Epithelial cell of esophagus (primary cell): ENCODE measurements at regions not wholly inside any gene's neighbourhood (a gene's known extent, or its start where the extent isn't known, plus 50 kb on each side); places are given as distances from the start of the nearest gene placed in this dataset.

Experiments used
- DNase-seq: peaks from one replicate; pipeline ENCODE4 v3.0.0; 2010; ENCODE audit warnings: low read depth
- H3K4me3 ChIP-seq: 2 replicates; pipeline ENCODE4 v1.5.1; 2011; ENCODE audit warnings: mild to moderate bottlenecking, low read length, control low read depth
- CTCF ChIP-seq: IDR thresholded peaks from 2 replicates; pipeline ENCODE4 v1.5.1; 2011; ENCODE audit warnings: low read depth, mild to moderate bottlenecking, low read length, control low read depth, inconsistent platforms; ENCODE audit not compliant: insufficient read depth; ENCODE audit errors: missing control alignments

- TF ChIP-seq CTCF, result no peak
- no peak overlapping the region for H3K4me3 ChIP-seq
- DNase-seq, result no peak
Observed at GRCh38 chr6:6941201-6941600, 166.6 kb upstream of the RREB1 start.

DNA sequence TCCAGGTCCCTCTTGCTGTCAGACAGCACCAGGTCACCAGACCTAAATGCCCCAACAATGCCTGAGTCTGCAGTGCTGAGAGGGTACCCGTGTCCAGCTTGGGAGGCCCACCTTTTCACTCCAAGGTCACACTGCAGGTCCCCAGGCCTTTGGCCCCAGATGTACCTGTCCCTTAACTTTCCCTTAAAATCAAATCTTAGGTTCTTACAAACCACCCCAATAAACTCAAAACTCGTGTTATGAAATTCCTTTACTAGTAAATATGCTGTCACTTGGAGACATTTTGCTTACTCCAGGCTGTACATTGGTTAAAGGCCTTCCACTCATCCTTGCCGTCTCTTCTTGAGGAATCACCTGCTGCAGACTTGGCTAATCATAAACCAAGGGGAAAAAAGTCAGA is 165.7 kb upstream of the RREB1 start:
- H3K4me3 ChIP-seq, result no peak overlapping the region
- no peak for TF ChIP-seq CTCF
- no peak for DNase-seq

DNA sequence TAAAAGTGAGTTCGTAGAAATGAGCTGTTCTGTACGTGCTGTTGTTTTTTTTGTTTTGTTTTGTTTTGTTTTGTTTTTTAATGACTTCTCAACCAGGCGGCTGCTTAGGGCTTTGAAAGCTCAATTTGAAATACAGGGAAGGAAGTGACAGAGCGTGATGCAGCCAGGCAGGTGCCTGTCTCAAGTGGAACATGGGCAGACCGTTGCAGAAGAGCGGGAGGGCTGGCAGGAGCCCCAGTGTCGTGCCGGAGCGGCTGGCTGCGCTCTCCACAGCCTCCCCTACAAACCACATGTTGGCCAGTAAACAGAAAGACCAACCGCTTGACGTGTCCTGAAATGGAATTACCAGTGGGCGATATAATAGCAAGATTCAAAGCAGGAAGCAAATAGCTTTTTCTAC is 164.9 kb upstream of the RREB1 start:
- no peak for DNase-seq
- no peak for TF ChIP-seq CTCF
- H3K4me3 ChIP-seq, result no peak overlapping the region

DNA sequence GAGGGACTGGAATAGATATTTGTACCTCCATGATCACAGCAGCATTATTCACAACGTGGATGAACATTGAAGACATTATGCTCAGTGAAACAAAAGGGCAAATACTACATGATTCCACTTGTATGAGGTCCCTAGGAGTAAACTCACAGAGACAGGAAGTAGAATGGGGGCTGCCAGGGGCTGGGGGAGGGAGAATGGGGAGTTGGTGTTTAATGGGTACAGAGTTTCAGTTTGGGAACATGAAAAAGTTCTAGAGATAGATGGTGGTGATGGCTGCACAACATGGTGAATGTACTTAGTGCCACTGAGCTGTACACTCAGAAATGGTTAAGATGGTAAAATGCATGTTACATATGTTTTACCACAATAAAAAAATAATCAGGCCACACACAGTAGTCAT is 164.3 kb upstream of the RREB1 start:
- H3K4me3 ChIP-seq, result no peak overlapping the region
- DNase-seq, result no peak
- TF ChIP-seq CTCF, result no peak

GRCh38 chr6:6946206-6947155 is 161.3 kb upstream of the RREB1 start:
- DNase-seq, result no peak
- TF ChIP-seq CTCF, result no peak
- H3K4me3 ChIP-seq, result no peak overlapping the region

- no peak for DNase-seq
- H3K4me3 ChIP-seq, result no peak overlapping the region
- TF ChIP-seq CTCF, result no peak
Observed at GRCh38 chr6:6950373-6951145, 157.2 kb upstream of the RREB1 start.

DNA sequence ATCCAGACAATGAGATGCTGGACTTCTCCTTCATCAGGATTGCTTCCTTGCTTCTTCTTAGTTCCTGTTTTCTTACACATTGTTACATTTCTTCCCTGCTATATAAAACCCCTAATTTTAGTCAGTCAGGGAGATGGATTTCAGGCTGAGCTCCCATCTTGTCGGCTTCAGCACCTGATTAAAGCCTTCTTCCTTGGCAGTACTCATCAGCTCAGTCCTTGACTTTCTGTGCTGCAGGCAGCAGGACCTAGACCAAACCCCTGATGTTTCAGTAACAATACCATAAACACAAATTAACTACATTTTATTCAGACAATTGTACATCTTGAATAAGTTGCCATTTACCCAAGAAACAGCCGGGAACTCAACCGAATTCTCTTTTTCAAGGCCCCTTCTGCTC is 156.4 kb upstream of the RREB1 start:
- H3K4me3 ChIP-seq, result no peak overlapping the region
- TF ChIP-seq CTCF, result no peak
- no peak for DNase-seq
